Neutrophil (primary cell): ENCODE measurements at regions not wholly inside any gene's neighbourhood (a gene's known extent, or its start where the extent isn't known, plus 50 kb on each side); places are given as distances from the start of the nearest gene placed in this dataset.
"Not testable (repeated sequence)": the region's sequence is repeated elsewhere in the genome, so short reads cannot be mapped to it uniquely, and the experiment has no call there.

Experiments used
- H3K27ac ChIP-seq: fragments of 200-600 bp; sonication (generic); 2 replicates; pipeline ENCODE4 v1.5.1; 2016; ENCODE audit warnings: mild to moderate bottlenecking, moderate library complexity
- H3K27me3 ChIP-seq: fragments of 200-600 bp; sonication (generic); 2 replicates; pipeline ENCODE4 v1.6.0; 2016; ENCODE audit warnings: mild to moderate bottlenecking
- H3K36me3 ChIP-seq: fragments of 200-600 bp; sonication (generic); 2 replicates; pipeline ENCODE4 v1.5.1; 2017
- H3K4me1 ChIP-seq, 2 experiments: fragments of 200-600 bp in 1 of 2; sonication (generic) in 1 of 2; 1 replicate in 1 of 2; 2 replicates in 1 of 2; pipeline versions ENCODE4 v1.5.1 to v1.6.1; 2013 to 2016; ENCODE audit warnings: low read depth in 1 of 2, low read length in 1 of 2, mild to moderate bottlenecking in 1 of 2, moderate library complexity in 1 of 2; ENCODE audit not compliant: control insufficient read depth in 1 of 2, insufficient read depth in 1 of 2
- H3K4me3 ChIP-seq, 2 experiments: fragments of 200-600 bp in 1 of 2; sonication (generic) in 1 of 2; 1 replicate in 1 of 2; 2 replicates in 1 of 2; pipeline ENCODE4 v1.5.1; 2013 to 2016; ENCODE audit warnings: low read depth in 1 of 2, low read length in 1 of 2, mild to moderate bottlenecking in 1 of 2, moderate library complexity in 1 of 2
- H3K9me3 ChIP-seq: fragments of 200-600 bp; sonication (generic); 2 replicates; pipeline ENCODE4 v1.5.1; 2016
- TF ChIP-seq, protein P1 (sequence below): fragments of 200-600 bp; sonication (generic); IDR thresholded peaks from 2 replicates; pipeline ENCODE4 v1.5.1; 2016; ENCODE audit warnings: antibody characterized with exemption

DNA sequence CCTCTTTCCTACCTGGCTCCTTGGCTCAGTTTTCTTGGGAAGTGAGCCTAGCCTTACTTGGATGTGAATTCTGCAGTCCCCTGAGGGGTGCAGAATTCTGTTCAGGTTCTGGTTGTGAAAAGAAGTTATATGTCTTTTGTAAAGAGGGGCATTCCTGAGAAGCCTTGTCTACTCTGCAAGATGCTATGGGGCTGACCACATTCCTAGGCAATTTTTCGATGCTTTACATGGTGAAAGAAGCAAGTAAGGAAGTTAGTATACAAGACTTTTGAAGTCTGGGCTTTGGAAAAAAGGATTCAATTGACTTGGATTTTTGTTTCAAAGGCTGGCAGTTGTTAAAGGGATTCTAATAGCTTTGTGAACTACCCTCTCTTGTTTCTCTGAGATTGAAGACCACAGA lies 167.9 kb upstream of the STMND1 start:
- peaks cover 5% of the 10 kb centered on the region for H3K27me3 ChIP-seq

DNA sequence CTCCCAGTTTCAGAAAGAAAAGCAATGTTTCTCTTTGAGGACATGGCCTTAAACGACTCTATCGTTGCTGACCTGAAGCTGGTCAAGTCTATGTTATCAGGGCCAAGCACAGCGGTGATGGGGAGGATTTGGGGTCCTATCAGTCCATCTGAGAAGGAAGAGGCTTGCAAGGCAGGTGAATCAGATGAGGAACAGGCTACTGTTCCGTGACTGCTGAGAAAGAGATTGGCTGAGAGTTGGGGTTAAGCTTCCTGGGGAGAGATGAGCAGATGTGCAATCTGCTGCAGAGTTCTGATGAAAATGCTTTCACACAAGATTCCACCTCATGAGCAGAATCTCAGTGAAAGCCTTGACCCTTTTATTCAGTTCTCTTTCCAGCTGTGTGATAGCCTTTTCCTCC lies 168.3 kb upstream of the STMND1 start:
- TF ChIP-seq, protein P1, sequence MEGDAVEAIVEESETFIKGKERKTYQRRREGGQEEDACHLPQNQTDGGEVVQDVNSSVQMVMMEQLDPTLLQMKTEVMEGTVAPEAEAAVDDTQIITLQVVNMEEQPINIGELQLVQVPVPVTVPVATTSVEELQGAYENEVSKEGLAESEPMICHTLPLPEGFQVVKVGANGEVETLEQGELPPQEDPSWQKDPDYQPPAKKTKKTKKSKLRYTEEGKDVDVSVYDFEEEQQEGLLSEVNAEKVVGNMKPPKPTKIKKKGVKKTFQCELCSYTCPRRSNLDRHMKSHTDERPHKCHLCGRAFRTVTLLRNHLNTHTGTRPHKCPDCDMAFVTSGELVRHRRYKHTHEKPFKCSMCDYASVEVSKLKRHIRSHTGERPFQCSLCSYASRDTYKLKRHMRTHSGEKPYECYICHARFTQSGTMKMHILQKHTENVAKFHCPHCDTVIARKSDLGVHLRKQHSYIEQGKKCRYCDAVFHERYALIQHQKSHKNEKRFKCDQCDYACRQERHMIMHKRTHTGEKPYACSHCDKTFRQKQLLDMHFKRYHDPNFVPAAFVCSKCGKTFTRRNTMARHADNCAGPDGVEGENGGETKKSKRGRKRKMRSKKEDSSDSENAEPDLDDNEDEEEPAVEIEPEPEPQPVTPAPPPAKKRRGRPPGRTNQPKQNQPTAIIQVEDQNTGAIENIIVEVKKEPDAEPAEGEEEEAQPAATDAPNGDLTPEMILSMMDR, result no peak
- Histone ChIP-seq H3K4me3 (no peak overlapping the region), H3K36me3 (no peaks in the 10 kb centered on the region), H3K9me3 (no peaks in the 10 kb centered on the region), H3K27ac (no peak overlapping the region), H3K4me1 (no peaks in the 10 kb centered on the region), H3K27me3 (peaks cover 5% of the 10 kb centered on the region)

More for the DNA sequence above, 167.9 kb upstream of the STMND1 start:
- TF ChIP-seq, protein P1, result no peak
- H3K27ac ChIP-seq, result no peak overlapping the region
- H3K9me3 ChIP-seq, result no peaks in the 10 kb centered on the region
- no peaks in the 10 kb centered on the region for H3K4me1 ChIP-seq
- no peaks in the 10 kb centered on the region for H3K36me3 ChIP-seq
- H3K4me3 ChIP-seq, result no peak overlapping the region

DNA sequence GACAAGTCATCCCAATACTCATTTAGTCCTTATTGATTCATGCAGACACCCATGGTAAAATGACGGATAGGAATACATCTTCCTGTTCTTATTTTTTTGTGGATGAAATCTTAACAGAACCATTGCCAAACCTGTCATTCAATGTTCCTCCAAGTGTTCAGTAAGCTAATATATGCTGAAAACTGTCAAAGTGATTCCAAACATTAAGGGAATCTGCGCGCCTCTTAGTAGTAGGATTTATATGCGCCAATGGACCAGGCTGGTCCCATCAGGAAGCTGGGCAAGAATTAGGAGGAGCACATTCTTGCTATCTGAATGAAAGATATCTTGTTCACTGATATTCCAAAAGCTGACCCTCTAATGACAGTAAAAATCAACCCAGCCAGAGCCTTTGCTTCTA lies 168.9 kb upstream of the STMND1 start:
- Histone ChIP-seq H3K4me3 (no peak overlapping the region), H3K27ac (no peak overlapping the region), H3K4me1 (no peaks in the 10 kb centered on the region), H3K9me3 (no peaks in the 10 kb centered on the region), H3K27me3 (peaks cover 5% of the 10 kb centered on the region), H3K36me3 (no peaks in the 10 kb centered on the region)
- TF ChIP-seq, protein P1, result no peak

DNA sequence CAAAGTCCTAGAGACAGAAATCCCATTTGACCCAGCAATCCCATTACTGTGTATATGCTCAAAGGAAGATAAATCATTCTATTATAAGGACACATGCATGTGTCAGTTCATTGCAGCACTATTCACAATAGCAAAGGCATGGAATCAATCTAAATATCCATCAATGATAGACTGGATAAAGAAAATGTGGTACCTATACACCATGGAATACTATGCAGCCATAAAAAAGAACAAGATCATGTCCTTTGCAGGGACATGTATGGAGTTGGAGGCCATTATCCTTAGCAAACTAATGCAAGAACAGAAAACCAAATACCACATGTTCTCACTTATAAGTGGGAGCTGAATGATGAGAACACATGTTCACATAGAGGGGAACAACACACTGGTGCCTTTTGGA lies 169.8 kb upstream of the ATXN1 start:
- not testable (repeated sequence) for H3K4me3 ChIP-seq, H3K27ac ChIP-seq, H3K9me3 ChIP-seq, H3K4me1 ChIP-seq, H3K27me3 ChIP-seq, H3K36me3 ChIP-seq

DNA sequence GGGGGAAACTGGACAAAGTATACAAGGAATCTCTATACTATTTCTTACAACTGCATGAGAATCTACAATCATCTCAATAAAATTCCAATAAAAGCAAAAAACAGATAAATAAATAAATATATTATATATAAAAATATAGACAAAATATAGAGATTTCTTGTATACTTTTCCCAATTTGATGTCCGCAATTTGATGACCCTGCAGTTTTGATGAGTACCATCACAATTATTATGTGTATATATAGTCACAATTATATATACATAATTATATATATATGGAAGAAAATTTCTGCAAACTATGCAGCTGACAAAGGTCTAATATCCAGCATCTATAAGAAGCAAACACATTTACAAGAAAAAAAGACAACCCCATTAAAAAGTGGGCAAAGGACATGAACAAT lies 169.2 kb upstream of the ATXN1 start:
- Histone ChIP-seq H3K27ac (no peak overlapping the region), H3K36me3 (no peaks in the 10 kb centered on the region), H3K27me3 (peaks cover 5% of the 10 kb centered on the region), H3K9me3 (no peaks in the 10 kb centered on the region), H3K4me1 (no peaks in the 10 kb centered on the region), H3K4me3 (no peak overlapping the region)
- TF ChIP-seq, protein P1, result no peak

DNA sequence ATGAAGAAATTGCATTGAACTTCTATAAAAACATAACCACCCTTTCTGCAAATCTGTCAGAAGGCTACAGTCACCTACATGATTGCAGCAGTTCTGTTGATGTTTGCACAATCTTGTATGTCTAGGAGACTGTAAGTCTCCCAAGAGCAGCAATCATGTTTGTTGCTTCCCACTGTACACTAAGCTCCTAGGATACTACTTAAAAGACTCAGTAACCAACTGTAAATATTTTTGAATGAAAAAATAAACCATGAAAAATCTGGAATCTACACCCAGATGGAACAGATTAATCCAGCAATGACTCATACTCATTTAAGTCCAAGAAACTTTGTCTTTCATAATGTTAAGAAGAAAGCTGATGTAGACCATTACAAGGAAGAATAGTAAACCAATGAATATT lies 168.5 kb upstream of the ATXN1 start:
- no peaks in the 10 kb centered on the region for H3K36me3 ChIP-seq
- no peak overlapping the region for H3K27ac ChIP-seq
- no peak overlapping the region for H3K4me3 ChIP-seq
- H3K9me3 ChIP-seq, result no peaks in the 10 kb centered on the region
- TF ChIP-seq, protein P1, result no peak
- H3K27me3 ChIP-seq, result peaks cover 5% of the 10 kb centered on the region
- H3K4me1 ChIP-seq, result no peaks in the 10 kb centered on the region
